ENCODE measurements at regions not wholly inside any gene's neighbourhood (a gene's known extent, or its start where the extent isn't known, plus 50 kb on each side); places are given as distances from the start of the nearest gene placed in this dataset.

GRCh38 chr2:119104414-119104813 lies 54.1 kb downstream of the C1QL2 start:
- ChIA-PET CTCF (ENCODE audit: unreplicated experiment) (no interaction called here), POLR2A (no interaction called here)
- no peak overlapping the region for H3K27ac ChIP-seq (ENCODE audit: low read depth, low read length, poor library complexity, severe bottlenecking)
- no peak overlapping the region for H3K4me3 ChIP-seq (ENCODE audit: low read depth, low read length, poor library complexity, severe bottlenecking)
- TF ChIP-seq EZH2phosphoT487 (IDR thresholded peaks at IDR 0.05; ENCODE audit: borderline replicate concordance, low read depth, low read length) (no peak), CTCF (conservative IDR thresholded peaks at IDR 0.05; ENCODE audit: low read length) (0 out of 2 replicates have a peak, but pooled peaks have one; percentile 23)
- intact Hi-C loops (cut with micrococcal nuclease; ENCODE audit: unreplicated experiment): no loop called here
- H3K9me3 ChIP-seq (ENCODE audit: low read length): no peaks in the 10 kb centered on the region
- no peak overlapping the region for H2AFZ ChIP-seq (ENCODE audit: low read length)
- H3K4me2 ChIP-seq (ENCODE audit: low read length): no peak overlapping the region
- H4K20me1 ChIP-seq (ENCODE audit: insufficient read depth, low read length): no peaks in the 10 kb centered on the region
- no peaks in the 10 kb centered on the region for H3K79me2 ChIP-seq (ENCODE audit: insufficient read depth, low read depth, low read length)
- H3K36me3 ChIP-seq (ENCODE audit: insufficient read depth, low read length): no peaks in the 10 kb centered on the region
- H3K9me2 ChIP-seq (ENCODE audit: insufficient read depth, low read length): no peaks in the 10 kb centered on the region
- no TSS peak for BruUV-seq (replicated peaks)
- H3K4me1 ChIP-seq (ENCODE audit: insufficient read depth, low read length, poor library complexity, severe bottlenecking): no peaks in the 10 kb centered on the region
- no peak for DNase-seq (ENCODE audit: low spot score)

DNA sequence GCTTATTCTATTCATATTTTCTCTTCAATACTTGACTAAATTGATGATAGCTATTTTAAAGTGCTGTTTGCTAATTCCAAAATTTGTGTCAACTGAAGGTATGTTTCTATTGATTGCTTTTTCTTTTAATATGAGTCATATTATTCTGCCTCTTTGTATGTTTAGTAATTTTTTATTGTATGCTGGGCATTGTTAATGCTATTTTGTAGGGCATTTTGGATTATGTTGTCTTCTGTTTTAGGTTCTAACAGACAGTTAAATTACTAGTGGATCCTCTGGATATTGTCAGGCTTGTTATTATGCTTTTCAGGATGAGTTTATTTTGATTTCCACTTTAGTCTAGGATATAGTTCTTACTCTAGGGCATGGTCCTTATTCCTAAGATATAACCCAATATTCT lies 55.6 kb downstream of the C1QL2 start:
- Histone ChIP-seq H2AFZ (ENCODE audit: low read length) (no peak overlapping the region), H4K20me1 (ENCODE audit: insufficient read depth, low read length) (no peaks in the 10 kb centered on the region), H3K27ac (ENCODE audit: low read depth, low read length, poor library complexity, severe bottlenecking) (no peak overlapping the region), H3K4me3 (ENCODE audit: low read depth, low read length, poor library complexity, severe bottlenecking) (no peak overlapping the region), H3K79me2 (ENCODE audit: insufficient read depth, low read depth, low read length) (no peaks in the 10 kb centered on the region), H3K4me1 (ENCODE audit: insufficient read depth, low read length, poor library complexity, severe bottlenecking) (no peaks in the 10 kb centered on the region), H3K4me2 (ENCODE audit: low read length) (no peak overlapping the region), H3K36me3 (ENCODE audit: insufficient read depth, low read length) (no peaks in the 10 kb centered on the region), H3K9me3 (ENCODE audit: low read length) (no peaks in the 10 kb centered on the region), H3K9me2 (ENCODE audit: insufficient read depth, low read length) (no peaks in the 10 kb centered on the region)
- ChIA-PET POLR2A (interaction anchor here (0.7 kb wide), 1 partner anchor 9 kb away, joined by 3 read pairs; no protein-coding TSS in a partner anchor), CTCF (ENCODE audit: unreplicated experiment) (no interaction called here)
- TF ChIP-seq EZH2phosphoT487 (IDR thresholded peaks at IDR 0.05; ENCODE audit: borderline replicate concordance, low read depth, low read length) (no peak), CTCF (conservative IDR thresholded peaks at IDR 0.05; ENCODE audit: low read length) (no peak)
- no peak for DNase-seq (ENCODE audit: low spot score)
- intact Hi-C loops (cut with micrococcal nuclease; ENCODE audit: unreplicated experiment): no loop called here
- no TSS peak for BruUV-seq (replicated peaks)

DNA sequence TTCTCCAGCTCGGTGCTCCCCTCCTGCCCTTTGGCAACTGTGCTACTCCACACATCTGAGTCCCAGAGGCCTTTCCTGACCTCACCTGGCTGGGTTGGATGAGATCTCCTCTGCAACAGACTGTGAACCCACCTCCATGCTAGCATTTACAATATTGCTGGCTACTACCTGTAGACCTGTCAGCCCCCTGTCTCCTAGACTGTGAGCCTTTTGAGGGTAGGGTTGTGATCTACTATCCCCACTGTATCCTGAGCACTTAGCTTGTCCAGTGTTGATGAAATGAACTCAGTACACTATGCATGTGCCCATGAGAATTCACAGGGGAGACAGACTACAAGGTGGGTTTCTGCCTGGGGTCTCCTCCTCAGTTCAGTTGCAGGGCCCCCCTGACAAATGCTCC lies 70.1 kb downstream of the C1QL2 start:
- Histone ChIP-seq H3K9me2 (ENCODE audit: insufficient read depth, low read length) (no peaks in the 10 kb centered on the region), H3K4me3 (ENCODE audit: low read depth, low read length, poor library complexity, severe bottlenecking) (no peak overlapping the region), H3K4me1 (ENCODE audit: insufficient read depth, low read length, poor library complexity, severe bottlenecking) (no peaks in the 10 kb centered on the region), H3K79me2 (ENCODE audit: insufficient read depth, low read depth, low read length) (no peaks in the 10 kb centered on the region), H2AFZ (ENCODE audit: low read length) (no peak overlapping the region), H4K20me1 (ENCODE audit: insufficient read depth, low read length) (no peaks in the 10 kb centered on the region), H3K27ac (ENCODE audit: low read depth, low read length, poor library complexity, severe bottlenecking) (no peak overlapping the region), H3K9me3 (ENCODE audit: low read length) (no peaks in the 10 kb centered on the region), H3K36me3 (ENCODE audit: insufficient read depth, low read length) (no peaks in the 10 kb centered on the region), H3K4me2 (ENCODE audit: low read length) (no peak overlapping the region)
- intact Hi-C loops (cut with micrococcal nuclease; ENCODE audit: unreplicated experiment): no loop called here
- no TSS peak for BruUV-seq (replicated peaks)
- CTCF ChIA-PET (ENCODE audit: unreplicated experiment): no interaction called here
- POLR2A ChIA-PET: no interaction called here
- TF ChIP-seq EZH2phosphoT487 (IDR thresholded peaks at IDR 0.05; ENCODE audit: borderline replicate concordance, low read depth, low read length) (no peak), CTCF (conservative IDR thresholded peaks at IDR 0.05; ENCODE audit: low read length) (no peak)
- no peak for DNase-seq (ENCODE audit: low spot score)

All from OCI-LY7 (cell line).